ENCODE measurements at regions not wholly inside any gene's neighbourhood (a gene's known extent, or its start where the extent isn't known, plus 50 kb on each side); places are given as distances from the start of the nearest gene placed in this dataset.
"Not testable (repeated sequence)": the region's sequence is repeated elsewhere in the genome, so short reads cannot be mapped to it uniquely, and the experiment has no call there.

DNA sequence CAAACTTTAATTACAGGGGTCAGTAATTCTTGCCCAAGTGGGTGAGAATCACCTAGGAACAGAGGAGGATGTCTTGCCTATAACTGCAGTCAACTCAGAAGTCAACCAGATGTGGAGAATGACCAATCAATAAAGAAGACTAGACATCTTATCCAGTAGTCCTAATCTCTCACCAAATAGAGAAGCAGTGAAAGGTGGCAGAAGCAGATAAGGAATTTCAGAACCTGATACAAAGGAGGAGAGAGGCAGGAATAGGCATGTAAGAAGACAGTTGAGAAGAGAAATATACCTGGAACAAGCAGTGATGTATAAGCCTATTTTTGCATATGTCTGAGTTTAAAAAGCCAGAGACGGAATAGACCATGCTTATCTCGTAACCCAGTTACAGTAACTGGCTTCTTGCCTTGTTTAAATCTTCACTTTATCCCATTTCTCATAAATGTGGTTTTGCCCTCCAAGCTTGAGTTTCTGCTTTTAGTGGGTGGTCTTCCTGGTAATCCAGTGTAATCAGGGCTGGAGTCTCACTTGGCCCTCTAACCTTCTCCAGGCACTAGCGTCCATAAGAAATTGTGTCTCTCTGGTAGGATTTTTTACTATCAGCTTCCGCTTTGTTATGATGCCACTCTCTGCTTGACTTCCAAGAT lies 401.0 kb downstream of the SUCLG1 start:
- Mint-ChIP-seq H3K27ac (no peak overlapping the region), H3K27me3 (no peaks in the 10 kb centered on the region), H3K9me3 (no peaks in the 10 kb centered on the region), H3K36me3 (ENCODE audit: low read depth) (no peaks in the 10 kb centered on the region), H3K4me1 (no peaks in the 10 kb centered on the region), H3K4me3 (no peak overlapping the region)
- DNase-seq, result no peak
- intact Hi-C loops (cut with micrococcal nuclease), result no loop called here

- no peak overlapping the region for H3K4me3 Mint-ChIP-seq
- no peak overlapping the region for H3K27ac Mint-ChIP-seq
- no peaks in the 10 kb centered on the region for H3K9me3 Mint-ChIP-seq
- no peaks in the 10 kb centered on the region for H3K4me1 Mint-ChIP-seq
- intact Hi-C loops (cut with micrococcal nuclease), result no loop called here
- no peaks in the 10 kb centered on the region for H3K36me3 Mint-ChIP-seq (ENCODE audit: low read depth)
- DNase-seq, result peak; percentile 2
- H3K27me3 Mint-ChIP-seq, result no peaks in the 10 kb centered on the region
Observed at GRCh38 chr2:84055816-84056215, 403.3 kb downstream of the SUCLG1 start.

DNA sequence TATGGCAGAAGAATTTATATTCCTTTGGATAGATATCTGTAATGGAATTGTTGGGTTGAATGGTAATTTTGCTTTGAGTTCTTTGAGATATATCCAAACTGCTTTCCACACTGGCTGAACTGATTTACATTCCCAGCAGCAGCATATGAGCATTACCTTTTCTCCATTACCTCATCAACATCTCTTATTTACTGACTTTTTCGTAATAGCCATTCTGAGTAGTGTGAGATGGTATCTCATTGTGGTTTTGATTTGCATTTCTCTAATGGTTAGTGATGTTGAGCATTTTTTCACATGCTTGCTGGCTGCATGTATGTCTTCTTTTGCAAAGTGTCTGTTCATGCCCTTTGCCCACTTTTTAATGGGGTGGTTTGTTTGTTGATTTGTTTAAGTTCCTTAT lies 404.5 kb downstream of the SUCLG1 start:
- H3K27ac Mint-ChIP-seq; H3K4me1 Mint-ChIP-seq; intact Hi-C loops (cut with micrococcal nuclease); H3K4me3 Mint-ChIP-seq; H3K27me3 Mint-ChIP-seq; H3K36me3 Mint-ChIP-seq (ENCODE audit: low read depth); H3K9me3 Mint-ChIP-seq; DNase-seq: not testable (repeated sequence)

- Mint-ChIP-seq H3K9me3 (no peaks in the 10 kb centered on the region), H3K27ac (no peak overlapping the region), H3K36me3 (ENCODE audit: low read depth) (no peaks in the 10 kb centered on the region), H3K27me3 (no peaks in the 10 kb centered on the region), H3K4me1 (no peaks in the 10 kb centered on the region), H3K4me3 (no peak overlapping the region)
- intact Hi-C loops (cut with micrococcal nuclease), result no loop called here
- peak; percentile 27 for DNase-seq
Observed at GRCh38 chr2:84052913-84053312, 406.2 kb downstream of the SUCLG1 start.

- intact Hi-C loops (cut with micrococcal nuclease), result no loop called here
- H3K27ac Mint-ChIP-seq, result no peak overlapping the region
- H3K36me3 Mint-ChIP-seq (ENCODE audit: low read depth), result no peaks in the 10 kb centered on the region
- no peak overlapping the region for H3K4me3 Mint-ChIP-seq
- H3K4me1 Mint-ChIP-seq, result no peaks in the 10 kb centered on the region
- H3K27me3 Mint-ChIP-seq, result no peaks in the 10 kb centered on the region
- DNase-seq, result peak; percentile 4
- no peaks in the 10 kb centered on the region for H3K9me3 Mint-ChIP-seq
Observed at GRCh38 chr2:84052043-84052442, 407.0 kb downstream of the SUCLG1 start.

- intact Hi-C loops (cut with micrococcal nuclease), result no loop called here
- no peaks in the 10 kb centered on the region for H3K4me1 Mint-ChIP-seq
- H3K4me3 Mint-ChIP-seq, result no peak overlapping the region
- H3K27ac Mint-ChIP-seq, result no peak overlapping the region
- no peaks in the 10 kb centered on the region for H3K36me3 Mint-ChIP-seq (ENCODE audit: low read depth)
- peaks cover 3% of the 10 kb centered on the region for H3K27me3 Mint-ChIP-seq
- no peaks in the 10 kb centered on the region for H3K9me3 Mint-ChIP-seq
- no peak for DNase-seq
Observed at GRCh38 chr2:84048964-84049363, 410.1 kb downstream of the SUCLG1 start.

- no peaks in the 10 kb centered on the region for H3K4me1 Mint-ChIP-seq
- H3K27ac Mint-ChIP-seq, result no peak overlapping the region
- no peak overlapping the region for H3K4me3 Mint-ChIP-seq
- intact Hi-C loops (cut with micrococcal nuclease), result no loop called here
- no peaks in the 10 kb centered on the region for H3K36me3 Mint-ChIP-seq (ENCODE audit: low read depth)
- H3K9me3 Mint-ChIP-seq, result no peaks in the 10 kb centered on the region
- DNase-seq, result no peak
- H3K27me3 Mint-ChIP-seq, result peaks cover 12% of the 10 kb centered on the region
Observed at GRCh38 chr2:84041506-84041905, 417.6 kb downstream of the SUCLG1 start.

DNA sequence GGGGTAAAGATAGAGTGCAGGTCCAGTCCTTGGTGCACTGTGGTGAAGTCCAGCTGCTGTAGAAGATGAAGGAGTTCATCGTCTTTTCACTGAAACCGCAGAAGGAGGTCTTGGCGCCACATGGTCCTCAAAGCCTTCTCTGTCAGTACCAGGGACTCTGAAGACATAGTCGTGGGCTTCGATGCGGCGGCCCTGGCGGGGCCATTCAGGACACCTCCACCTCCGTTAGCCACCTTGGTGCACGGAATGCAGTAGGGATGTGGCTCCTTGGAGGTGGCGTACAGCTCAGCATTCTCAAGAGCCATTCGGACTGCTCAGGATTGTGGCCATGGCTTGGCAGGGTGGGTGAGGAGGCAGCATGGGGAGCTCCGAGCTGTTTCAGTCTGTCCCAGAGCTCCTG lies 418.8 kb downstream of the SUCLG1 start:
- DNase-seq, result no peak
- no peak overlapping the region for H3K27ac Mint-ChIP-seq
- intact Hi-C loops (cut with micrococcal nuclease), result no loop called here
- H3K4me3 Mint-ChIP-seq, result no peak overlapping the region
- H3K9me3 Mint-ChIP-seq, result no peaks in the 10 kb centered on the region
- H3K4me1 Mint-ChIP-seq, result no peaks in the 10 kb centered on the region
- peaks cover 12% of the 10 kb centered on the region for H3K27me3 Mint-ChIP-seq
- no peaks in the 10 kb centered on the region for H3K36me3 Mint-ChIP-seq (ENCODE audit: low read depth)

DNA sequence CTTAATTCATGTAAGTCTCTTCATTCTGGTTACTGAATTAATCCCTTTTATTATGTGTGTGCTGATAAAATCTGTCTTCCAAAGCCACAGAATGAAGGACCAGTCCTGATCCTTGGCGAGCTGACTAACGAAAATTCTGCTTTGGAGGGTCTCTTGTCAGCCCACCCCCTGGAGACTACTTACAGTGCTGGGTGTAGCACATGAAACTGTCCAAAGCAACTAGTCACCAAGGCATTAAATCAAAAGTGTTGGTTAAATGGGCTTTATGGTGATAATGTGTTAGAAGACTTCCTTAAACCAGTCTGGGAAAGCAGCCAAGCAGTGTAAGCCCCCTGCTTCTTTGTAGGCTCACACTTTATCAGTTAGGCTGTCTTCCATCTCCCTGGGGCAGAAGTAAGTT lies 420.2 kb downstream of the SUCLG1 start:
- Mint-ChIP-seq H3K27me3 (peaks cover 9% of the 10 kb centered on the region), H3K4me3 (no peak overlapping the region), H3K4me1 (no peaks in the 10 kb centered on the region), H3K9me3 (no peaks in the 10 kb centered on the region), H3K36me3 (ENCODE audit: low read depth) (no peaks in the 10 kb centered on the region), H3K27ac (no peak overlapping the region)
- intact Hi-C loops (cut with micrococcal nuclease), result no loop called here
- DNase-seq, result no peak

DNA sequence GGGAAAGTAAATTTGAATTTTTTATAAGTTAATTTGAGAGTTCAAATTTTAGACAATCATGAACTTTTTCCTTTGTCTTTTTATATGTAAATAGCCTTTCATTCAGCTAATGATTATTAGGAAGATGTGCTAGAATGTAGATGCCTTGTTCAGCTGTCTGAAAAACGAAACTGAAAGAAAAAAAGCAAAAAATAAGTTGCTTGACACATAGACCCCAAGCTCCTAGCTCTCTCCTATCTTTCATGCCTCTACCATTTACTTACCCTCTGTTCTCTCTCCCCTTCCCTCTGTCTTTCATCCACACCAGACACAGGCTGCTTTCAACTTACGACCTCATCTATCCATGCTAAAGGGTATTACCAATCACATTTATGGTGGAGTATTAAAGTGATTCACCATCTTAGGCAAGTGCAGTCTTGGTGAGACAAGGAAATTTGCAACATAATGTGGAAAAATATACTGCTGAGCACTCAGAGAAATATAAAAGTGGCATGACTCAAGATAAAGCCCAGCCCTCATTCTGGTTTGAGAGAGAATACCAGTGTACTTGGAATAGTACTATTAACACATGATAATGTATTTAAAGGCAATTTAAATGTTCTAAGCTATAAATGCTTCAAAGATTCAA lies 425.6 kb downstream of the SUCLG1 start:
- Mint-ChIP-seq H3K9me3 (no peaks in the 10 kb centered on the region), H3K36me3 (ENCODE audit: low read depth) (no peaks in the 10 kb centered on the region), H3K27ac (no peak overlapping the region), H3K27me3 (no peaks in the 10 kb centered on the region), H3K4me1 (peaks cover 3% of the 10 kb centered on the region), H3K4me3 (peak overlapping the region; percentile 5)
- intact Hi-C loops (cut with micrococcal nuclease), result no loop called here
- peak; percentile 45 for DNase-seq

GRCh38 chr2:84031312-84032050 lies 427.6 kb downstream of the SUCLG1 start:
- no peaks in the 10 kb centered on the region for H3K36me3 Mint-ChIP-seq (ENCODE audit: low read depth)
- no peaks in the 10 kb centered on the region for H3K9me3 Mint-ChIP-seq
- intact Hi-C loops (cut with micrococcal nuclease), result no loop called here
- H3K27me3 Mint-ChIP-seq, result no peaks in the 10 kb centered on the region
- no peak overlapping the region for H3K4me3 Mint-ChIP-seq
- no peak overlapping the region for H3K27ac Mint-ChIP-seq
- DNase-seq, result no peak
- peaks cover 3% of the 10 kb centered on the region for H3K4me1 Mint-ChIP-seq

- no peak overlapping the region for H3K4me3 Mint-ChIP-seq
- H3K27me3 Mint-ChIP-seq, result no peaks in the 10 kb centered on the region
- H3K27ac Mint-ChIP-seq, result no peak overlapping the region
- peaks cover 3% of the 10 kb centered on the region for H3K4me1 Mint-ChIP-seq
- DNase-seq, result no peak
- H3K9me3 Mint-ChIP-seq, result no peaks in the 10 kb centered on the region
- intact Hi-C loops (cut with micrococcal nuclease), result no loop called here
- no peaks in the 10 kb centered on the region for H3K36me3 Mint-ChIP-seq (ENCODE audit: low read depth)
Observed at GRCh38 chr2:84029903-84030575, 429.0 kb downstream of the SUCLG1 start.

DNA sequence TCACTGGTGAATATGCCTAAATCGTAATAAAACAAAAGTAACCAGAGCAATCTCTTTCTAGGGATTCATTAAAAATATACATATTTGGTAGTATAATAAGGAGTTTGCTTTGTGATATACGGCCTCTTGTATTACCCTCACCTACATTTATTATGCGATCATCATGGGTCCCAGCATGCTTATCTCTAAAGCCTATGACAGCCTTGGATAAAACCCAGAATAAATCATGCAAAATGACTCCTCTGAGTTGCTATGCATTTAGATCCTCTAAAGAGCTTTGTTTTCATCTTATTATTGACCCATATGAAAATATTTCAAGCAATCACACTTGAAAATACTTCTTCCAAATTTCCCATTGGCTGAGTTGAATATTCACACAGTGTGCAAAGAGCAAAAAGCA lies 432.3 kb downstream of the SUCLG1 start:
- Mint-ChIP-seq H3K4me3 (no peak overlapping the region), H3K4me1 (no peaks in the 10 kb centered on the region), H3K36me3 (ENCODE audit: low read depth) (no peaks in the 10 kb centered on the region), H3K9me3 (no peaks in the 10 kb centered on the region), H3K27me3 (no peaks in the 10 kb centered on the region), H3K27ac (no peak overlapping the region)
- intact Hi-C loops (cut with micrococcal nuclease), result no loop called here
- DNase-seq, result no peak

DNA sequence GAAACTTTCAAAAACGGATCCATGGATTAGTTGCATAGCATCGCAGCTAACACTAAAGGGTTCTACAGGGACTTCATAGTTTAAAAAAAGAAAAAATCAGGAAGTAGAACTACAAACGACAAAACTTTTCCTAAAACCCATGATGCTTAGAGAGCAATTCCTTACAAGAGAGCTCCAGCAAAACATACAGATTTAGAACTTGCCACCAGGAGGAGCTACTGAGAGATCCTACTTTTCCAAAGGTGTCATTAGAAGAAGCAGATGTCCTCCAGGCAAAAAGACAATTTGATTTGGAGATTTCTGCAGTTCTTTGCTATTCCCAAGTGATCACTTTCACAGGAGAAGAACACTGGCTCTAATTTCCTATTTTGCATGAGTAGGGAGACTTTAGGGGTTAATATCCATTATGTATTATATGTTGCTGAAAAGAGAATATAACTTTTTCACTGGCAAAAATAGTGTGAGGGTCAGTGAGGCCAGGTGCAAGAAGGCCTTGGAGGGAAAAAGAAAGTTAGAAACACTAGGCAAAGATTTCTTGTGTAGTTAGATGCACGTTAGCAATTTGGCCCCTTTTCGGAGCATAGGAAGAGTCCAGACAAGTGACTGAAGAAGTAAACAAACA lies 436.2 kb downstream of the SUCLG1 start:
- intact Hi-C loops (cut with micrococcal nuclease), result loop anchor here (1.0 to 2.0 kb wide), 2 partner anchors 280 to 291 kb away; no protein-coding TSS in a partner anchor

More for the DNA sequence above, 436.2 kb downstream of the SUCLG1 start:
- DNase-seq, result peak; percentile 72
- Mint-ChIP-seq H3K4me3 (no peak overlapping the region), H3K9me3 (no peaks in the 10 kb centered on the region), H3K36me3 (ENCODE audit: low read depth) (no peaks in the 10 kb centered on the region), H3K4me1 (no peaks in the 10 kb centered on the region), H3K27me3 (no peaks in the 10 kb centered on the region), H3K27ac (no peak overlapping the region)

Measured in activated CD4-positive, alpha-beta T cell treated with anti-CD3 and anti-CD28 coated beads, Interleukin-2, amount 10 ng/mL, durations not matched to agents 24 days and 14 days (primary cell).